Activated CD4-positive, alpha-beta T cell treated with anti-CD3 and anti-CD28 coated beads, Interleukin-2, Interleukin-4, amounts not matched to agents 100 ng/mL and 50 ng/mL, durations not matched to agents 16 hours and 8 hours (primary cell): ENCODE measurements at regions not wholly inside any gene's neighbourhood (a gene's known extent, or its start where the extent isn't known, plus 50 kb on each side); places are given as distances from the start of the nearest gene placed in this dataset.
"Not testable (repeated sequence)": the region's sequence is repeated elsewhere in the genome, so short reads cannot be mapped to it uniquely, and the experiment has no call there.

ENCODE experiments used
- DNase-seq: peaks from one replicate; pipeline ENCODE4 v3.0.0-alpha.2; 2020; ENCODE audit warnings: low spot score

- not testable (repeated sequence) for DNase-seq
Observed at GRCh38 chr2:238723740-238724320, 124.1 kb upstream of the TWIST2 start.

GRCh38 chr2:238724728-238725127 is 123.2 kb upstream of the TWIST2 start:
- DNase-seq = no peak

- no peak for DNase-seq
Observed at GRCh38 chr2:238725298-238725697, 122.6 kb upstream of the TWIST2 start.

GRCh38 chr2:238726670-238727584 is 121.0 kb upstream of the TWIST2 start:
- DNase-seq = no peak

GRCh38 chr2:238727585-238728329 is 120.1 kb upstream of the TWIST2 start:
- no peak for DNase-seq

- DNase-seq = no peak
Observed at GRCh38 chr2:238728330-238729260, 119.3 kb upstream of the TWIST2 start.

DNA sequence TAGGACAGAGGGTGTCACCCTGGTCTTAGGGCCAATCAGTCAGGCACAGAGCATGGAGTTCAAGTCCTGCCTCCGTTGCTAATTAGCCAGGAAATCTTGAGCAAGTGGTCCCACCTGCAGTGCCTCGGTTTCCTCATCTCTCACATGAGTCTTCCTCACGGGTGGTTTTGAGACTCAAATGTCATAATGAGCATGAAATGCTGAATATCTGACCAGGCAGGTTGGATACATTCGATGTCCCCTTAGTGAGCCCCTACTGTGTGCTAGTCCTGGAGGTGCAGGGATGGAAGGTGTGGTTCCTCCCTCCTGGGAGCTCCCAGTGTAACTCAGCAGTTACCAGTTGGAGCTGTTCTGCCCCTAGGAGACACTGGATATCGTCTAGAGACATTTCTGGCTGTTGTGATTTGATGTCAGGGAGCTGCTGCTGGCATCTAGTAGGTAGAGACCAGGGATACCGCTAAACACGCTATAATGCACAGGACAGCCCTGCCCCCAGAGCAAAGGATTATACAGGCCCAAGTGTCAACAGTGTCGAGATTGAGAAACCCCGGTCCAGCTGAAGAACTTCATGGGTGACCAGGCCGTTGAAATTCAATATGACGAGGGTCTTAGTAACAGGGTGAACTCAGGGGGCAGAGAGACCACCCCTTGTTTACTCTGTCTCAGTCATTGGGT is 118.5 kb upstream of the TWIST2 start:
- DNase-seq = no peak

DNA sequence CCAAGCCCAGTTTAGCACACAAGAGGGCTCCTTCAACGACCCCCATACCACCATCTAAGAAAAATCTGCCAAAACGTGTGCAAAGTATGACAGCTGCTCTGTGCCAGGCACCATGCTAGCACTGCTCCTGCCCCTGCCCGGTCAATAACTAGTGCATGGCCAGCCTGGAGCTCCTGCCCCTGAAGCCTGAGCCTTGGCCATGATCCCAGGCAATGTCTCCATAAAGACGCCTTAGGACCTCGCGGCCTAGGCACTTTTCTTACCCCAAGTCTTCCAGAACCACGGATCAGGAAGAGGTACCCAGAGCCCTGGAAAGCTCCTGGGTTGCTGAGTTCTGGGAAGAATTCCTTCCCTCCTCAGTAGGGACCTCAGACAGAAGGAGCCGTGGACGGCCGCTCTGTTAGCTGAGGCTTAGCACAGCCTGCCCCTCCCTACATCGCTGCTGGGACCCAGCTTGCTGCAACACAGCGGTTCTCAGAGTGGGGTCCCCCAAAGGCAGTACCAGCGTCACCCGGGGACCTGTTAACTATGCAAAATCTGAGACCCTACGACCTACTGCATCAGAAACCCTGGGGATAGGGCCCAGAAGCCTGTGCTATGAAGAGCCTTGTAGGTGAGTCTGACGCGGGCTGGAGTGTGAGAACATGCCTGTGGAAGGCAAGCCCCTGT is 117.8 kb upstream of the TWIST2 start:
- no peak for DNase-seq

- DNase-seq = no peak
Observed at GRCh38 chr2:238730881-238731280, 117.0 kb upstream of the TWIST2 start.

DNA sequence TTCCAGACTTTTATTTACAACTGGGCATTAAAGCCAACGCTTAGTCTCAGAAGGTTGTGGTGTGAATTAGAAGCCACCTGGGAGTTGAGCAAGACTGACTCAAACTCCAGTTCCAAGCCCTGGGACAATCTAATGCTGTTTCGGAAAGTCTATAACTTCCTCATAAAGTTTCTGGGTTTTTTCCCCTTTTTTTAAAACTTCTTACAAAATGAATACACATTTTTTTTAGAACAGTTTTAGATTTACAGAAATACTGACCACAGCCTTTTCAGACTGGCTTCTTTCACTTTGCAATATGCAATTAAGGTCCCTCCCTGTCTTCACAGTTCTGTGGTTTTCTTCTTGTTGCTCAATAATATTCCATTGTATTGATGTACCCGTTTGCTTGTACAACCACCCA is 115.9 kb upstream of the TWIST2 start:
- no peak for DNase-seq

- no peak for DNase-seq
Observed at GRCh38 chr2:238738917-238739316, 109.0 kb upstream of the TWIST2 start.

- no peak for DNase-seq
Observed at GRCh38 chr2:238739668-238740067, 108.2 kb upstream of the TWIST2 start.

- DNase-seq = no peak
Observed at GRCh38 chr2:238741277-238741676, 106.6 kb upstream of the TWIST2 start.

GRCh38 chr2:238742066-238742465 is 105.8 kb upstream of the TWIST2 start:
- DNase-seq = no peak

DNA sequence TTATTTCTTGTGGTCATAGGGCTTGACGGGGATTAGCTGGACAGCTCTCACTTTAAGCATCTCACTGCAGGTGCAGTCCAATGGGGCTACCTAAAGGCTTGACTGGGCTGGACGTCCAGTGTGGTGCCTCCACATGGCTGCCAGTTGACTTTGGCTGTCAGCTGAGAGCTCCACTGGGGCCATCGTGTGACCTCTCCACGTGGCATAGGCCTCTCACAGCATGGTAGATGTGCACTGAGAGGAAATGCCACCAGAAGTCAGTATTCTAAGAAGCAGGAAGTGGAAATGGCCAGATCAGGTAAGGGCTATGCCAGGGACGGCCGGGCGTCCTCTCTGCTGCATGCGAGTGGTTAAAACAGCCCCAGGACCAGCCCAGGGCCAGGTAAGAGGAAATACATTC is 105.2 kb upstream of the TWIST2 start:
- no peak for DNase-seq

DNA sequence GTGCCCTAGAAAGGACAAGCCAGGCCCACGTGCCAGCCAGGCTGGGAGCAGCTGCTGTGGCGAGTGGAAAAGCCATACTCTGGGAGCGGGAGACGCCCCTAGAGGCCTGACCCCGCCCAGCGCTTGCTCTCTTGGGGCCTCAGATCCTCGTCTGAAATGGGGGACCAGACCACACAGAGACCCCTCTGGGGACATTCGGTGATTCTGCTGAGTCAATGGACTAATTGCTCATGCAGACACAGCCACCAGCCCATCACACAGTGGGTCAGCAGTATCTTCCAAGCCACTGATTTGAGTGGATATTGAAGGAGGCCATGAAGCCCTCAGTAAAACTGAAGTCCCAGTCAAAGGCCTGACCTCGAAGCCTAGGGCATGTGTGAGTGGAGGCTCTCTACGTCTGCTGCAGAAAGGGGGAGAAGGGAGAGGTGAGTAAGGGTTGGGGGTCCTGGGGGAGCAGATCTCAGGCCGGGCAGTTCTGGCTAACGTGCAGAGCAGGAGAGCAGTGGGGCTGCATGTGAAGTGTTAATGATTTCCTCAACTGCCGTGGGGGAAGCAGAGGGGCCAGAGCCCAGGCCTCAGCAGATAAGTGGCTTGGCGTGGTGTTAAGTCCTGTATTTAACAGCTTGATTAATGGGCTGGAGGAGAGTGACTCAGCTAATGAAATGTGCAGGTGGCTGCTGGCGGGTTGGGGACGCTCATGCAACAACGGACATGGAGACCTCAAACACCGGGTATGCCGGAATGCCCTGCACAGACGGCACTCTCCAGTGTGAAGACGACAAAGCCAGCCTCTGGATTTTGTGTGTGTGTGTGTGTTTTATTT is 104.4 kb upstream of the TWIST2 start:
- no peak for DNase-seq

DNA sequence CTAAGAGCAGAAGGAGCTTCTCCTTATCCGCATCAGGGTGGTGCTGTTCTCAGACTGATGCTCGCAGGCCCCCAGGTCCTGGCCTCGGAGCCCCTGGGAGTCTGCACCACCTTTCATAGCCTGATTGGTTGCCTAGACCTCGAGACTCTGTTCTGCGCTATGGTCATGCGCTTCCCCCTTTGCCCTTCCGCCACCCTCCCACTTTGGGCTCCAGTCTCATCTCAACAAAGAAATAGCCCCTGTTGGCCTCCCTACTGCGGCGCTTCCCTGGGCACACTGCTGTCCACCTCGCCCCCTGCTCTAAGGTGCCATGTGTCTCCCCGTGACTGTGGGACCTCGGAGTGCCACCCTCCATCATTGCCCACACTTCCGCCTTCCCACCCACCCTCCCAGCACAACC is 102.9 kb upstream of the TWIST2 start:
- DNase-seq = no peak

GRCh38 chr2:238745997-238746396 is 101.9 kb upstream of the TWIST2 start:
- no peak for DNase-seq

DNA sequence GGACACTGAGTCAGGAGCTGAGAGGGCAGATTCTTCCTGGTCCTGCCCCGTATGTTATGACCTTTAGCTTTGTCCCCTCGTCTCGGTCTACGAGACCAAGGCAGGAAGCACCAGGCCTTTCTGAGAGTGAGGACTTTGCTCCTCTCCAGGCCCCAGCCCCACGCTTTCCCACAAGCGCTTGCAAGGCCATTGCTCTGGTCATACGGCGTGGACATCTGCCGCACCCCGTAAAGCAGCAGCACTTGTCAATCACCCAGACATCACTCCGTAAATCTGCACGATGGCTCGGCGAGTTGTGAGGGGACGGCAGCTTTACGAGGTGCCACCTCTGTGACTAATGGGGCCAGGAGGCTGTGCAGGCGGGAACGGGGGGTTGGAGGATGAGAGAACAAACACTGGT is 100.8 kb upstream of the TWIST2 start:
- no peak for DNase-seq

DNA sequence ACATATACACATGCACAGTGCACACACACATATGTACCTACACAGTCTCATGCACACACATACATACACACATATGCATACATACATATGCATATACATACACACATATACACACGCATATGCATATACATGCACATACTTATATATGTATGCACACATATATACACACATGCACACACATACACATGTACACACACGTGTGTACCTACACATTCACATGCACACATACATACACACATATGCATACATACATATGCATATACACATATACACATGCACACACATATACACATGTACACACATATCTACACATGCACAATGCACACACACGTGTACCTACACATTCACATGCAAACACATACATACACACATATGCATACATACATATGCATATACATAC is 100.3 kb upstream of the TWIST2 start:
- no peak for DNase-seq
